Panc1 (cell line): ENCODE measurements at regions not wholly inside any gene's neighbourhood (a gene's known extent, or its start where the extent isn't known, plus 50 kb on each side); places are given as distances from the start of the nearest gene placed in this dataset.

Source experiments
- ATAC-seq: fragments of 200-7000 bp; cut with Tn5 transposase; 2 replicates; pipeline ENCODE4 v1.9.1; 2020; ENCODE audit warnings: mild to moderate bottlenecking, moderate library complexity
- BruUV-seq: library from RNA; stranded (reverse); fragments of 400-500 nt; replicated peaks from 2 replicates; lab custom pipeline; 2021; lab: Mats Ljungman, UMichigan
- CTCF ChIA-PET: fragments of 300-600 bp; sonication (Branson Sonifier 250); formaldehyde crosslinking; loops from one replicate; lab custom pipeline; 2022; ENCODE audit warnings: antibody characterized with exemption; lab: Charles Lee
- POLR2A ChIA-PET: fragments of 300-600 bp; sonication (Branson Sonifier 250); formaldehyde crosslinking; loops from one replicate; lab custom pipeline; 2022; ENCODE audit warnings: antibody characterized with exemption; lab: Charles Lee
- DNase-seq: peaks from one replicate; pipeline ENCODE4 v3.0.0-alpha.2; 2010; ENCODE audit warnings: low read depth, low spot score
- H3K27ac ChIP-seq: 2 replicates; pipeline ENCODE4 v1.5.1; 2011; ENCODE audit warnings: mild to moderate bottlenecking, low read length, inconsistent platforms
- H3K27me3 ChIP-seq: fragments of 200-500 bp; sonication (Bioruptor generic); 2 replicates; pipeline ENCODE4 v1.6.0; 2014; ENCODE audit warnings: low read length, inconsistent platforms; ENCODE audit not compliant: control insufficient read depth, insufficient read depth
- H3K36me3 ChIP-seq: fragments of 200-500 bp; sonication (Bioruptor generic); 2 replicates; pipeline ENCODE4 v1.5.1; 2014; ENCODE audit warnings: inconsistent platforms, mild to moderate bottlenecking, low read length, moderate library complexity; ENCODE audit not compliant: control insufficient read depth, insufficient read depth
- H3K4me1 ChIP-seq: 2 replicates; pipeline ENCODE4 v1.5.1; 2011; ENCODE audit warnings: inconsistent platforms, mild to moderate bottlenecking, low read length, moderate library complexity; ENCODE audit not compliant: control insufficient read depth, insufficient read depth
- H3K4me3 ChIP-seq, 2 experiments: 2 replicates each; pipeline ENCODE4 v1.5.1; 2011 to 2012; ENCODE audit warnings: low read depth in 2 of 2, low read length in 2 of 2, mild to moderate bottlenecking in 2 of 2, inconsistent platforms in 1 of 2, moderate library complexity in 1 of 2
- H3K9me3 ChIP-seq: fragments of 200-500 bp; sonication (Bioruptor generic); 2 replicates; pipeline ENCODE4 v1.5.1; 2014; ENCODE audit warnings: low read depth, mild to moderate bottlenecking, inconsistent platforms, low read length, moderate library complexity; ENCODE audit not compliant: control insufficient read depth, insufficient read depth
- POLR2AphosphoS5 ChIP-seq: IDR thresholded peaks from 2 replicates; pipeline ENCODE4 v1.6.1; 2012; ENCODE audit warnings: mild to moderate bottlenecking, low read depth, low read length, moderate library complexity
- SIN3A ChIP-seq: IDR thresholded peaks from 2 replicates; pipeline ENCODE4 v1.6.1; 2012; ENCODE audit warnings: low read depth, mild to moderate bottlenecking, low read length, moderate library complexity, borderline replicate concordance; ENCODE audit not compliant: insufficient read depth
- TCF7L2 ChIP-seq: IDR thresholded peaks from 2 replicates; pipeline ENCODE4 v1.6.1; 2011; ENCODE audit warnings: mild to moderate bottlenecking, low read depth, low read length, inconsistent platforms
- in situ Hi-C: cut with HindIII; loops from 2 replicates; pipeline ENCODE4 v1.10.0; 2016; ENCODE audit warnings: low sequenced_read_pairs, low pct_unique_long_range_greater_than_20kb
- intact Hi-C: fragments of 100-400 bp; cut with micrococcal nuclease; formaldehyde crosslinking; loops from one replicate; pipeline ENCODE4 v1.10.0; 2022; ENCODE audit not compliant: unreplicated experiment
- TF ChIP-seq, protein P1 (sequence below), 2 experiments: IDR thresholded peaks; 2 replicates each; pipeline ENCODE4 v1.6.1; 2011 to 2012; ENCODE audit warnings: low read depth in 2 of 2, control low read depth in 1 of 2, low read length in 1 of 2, mild to moderate bottlenecking in 1 of 2, moderate library complexity in 1 of 2; ENCODE audit not compliant: insufficient read depth in 1 of 2
- TF ChIP-seq, protein P2 (sequence below): fragments of 450-650 bp; IDR thresholded peaks from 2 replicates; pipeline ENCODE4 v1.5.1; 2017; ENCODE audit warnings: mild to moderate bottlenecking

DNA sequence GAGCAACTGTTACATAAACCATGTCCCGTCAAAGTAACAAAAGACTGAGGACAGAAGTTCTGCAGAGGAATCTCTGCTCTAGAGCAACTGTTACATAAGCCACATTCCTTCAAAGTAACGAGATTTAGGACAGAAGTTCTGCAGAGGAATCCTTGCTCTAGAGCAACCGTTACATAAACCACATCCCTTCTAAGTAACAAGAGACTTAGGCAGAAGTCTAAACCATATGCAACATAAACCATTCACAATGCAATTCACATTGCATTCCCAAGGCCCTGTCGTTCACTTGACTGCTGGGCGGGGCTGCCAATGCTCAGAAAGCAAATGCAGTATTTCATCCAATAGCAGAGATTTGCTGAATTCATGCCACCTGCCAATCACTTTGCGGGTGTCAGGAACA lies 124.4 kb upstream of the PUDP start:
- intact Hi-C loops (no loop called here), in situ Hi-C loops (no loop called here)

DNA sequence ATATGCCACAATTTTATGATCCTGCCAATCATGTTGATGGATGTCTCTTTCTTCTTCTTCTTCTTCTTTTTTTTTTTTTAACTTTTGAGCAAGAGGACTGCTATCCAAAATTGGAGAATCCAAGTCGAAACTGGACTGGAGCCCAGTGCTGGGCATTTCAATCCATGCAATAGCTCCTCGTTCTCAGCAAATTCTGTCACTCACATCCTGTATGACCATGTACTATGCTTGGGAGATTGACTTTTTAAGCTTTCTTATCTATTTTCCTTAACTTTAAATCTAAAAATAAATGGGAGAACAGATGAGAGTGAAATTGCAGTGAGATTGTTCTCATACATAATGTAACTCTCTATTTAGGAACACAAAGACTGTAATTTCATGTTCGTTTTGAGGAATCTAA lies 123.0 kb upstream of the PUDP start:
- intact Hi-C loops = no loop called here
- POLR2A ChIA-PET = interaction anchor here (0.7 kb wide), 1 partner anchor 34 kb away, joined by 3 read pairs; no protein-coding TSS in a partner anchor

More for the DNA sequence above, 124.4 kb upstream of the PUDP start:
- no peaks in the 10 kb centered on the region for H3K36me3 ChIP-seq
- no TSS peak for BruUV-seq
- H3K27me3 ChIP-seq = no peaks in the 10 kb centered on the region
- H3K27ac ChIP-seq = no peak overlapping the region
- H3K4me1 ChIP-seq = no peaks in the 10 kb centered on the region
- ChIA-PET CTCF (no interaction called here), POLR2A (no interaction called here)
- ATAC-seq (no peak), DNase-seq (no peak)
- H3K9me3 ChIP-seq = no peaks in the 10 kb centered on the region
- no peak overlapping the region for H3K4me3 ChIP-seq
- TF ChIP-seq TCF7L2 = no peak
- TF ChIP-seq, protein P1, sequence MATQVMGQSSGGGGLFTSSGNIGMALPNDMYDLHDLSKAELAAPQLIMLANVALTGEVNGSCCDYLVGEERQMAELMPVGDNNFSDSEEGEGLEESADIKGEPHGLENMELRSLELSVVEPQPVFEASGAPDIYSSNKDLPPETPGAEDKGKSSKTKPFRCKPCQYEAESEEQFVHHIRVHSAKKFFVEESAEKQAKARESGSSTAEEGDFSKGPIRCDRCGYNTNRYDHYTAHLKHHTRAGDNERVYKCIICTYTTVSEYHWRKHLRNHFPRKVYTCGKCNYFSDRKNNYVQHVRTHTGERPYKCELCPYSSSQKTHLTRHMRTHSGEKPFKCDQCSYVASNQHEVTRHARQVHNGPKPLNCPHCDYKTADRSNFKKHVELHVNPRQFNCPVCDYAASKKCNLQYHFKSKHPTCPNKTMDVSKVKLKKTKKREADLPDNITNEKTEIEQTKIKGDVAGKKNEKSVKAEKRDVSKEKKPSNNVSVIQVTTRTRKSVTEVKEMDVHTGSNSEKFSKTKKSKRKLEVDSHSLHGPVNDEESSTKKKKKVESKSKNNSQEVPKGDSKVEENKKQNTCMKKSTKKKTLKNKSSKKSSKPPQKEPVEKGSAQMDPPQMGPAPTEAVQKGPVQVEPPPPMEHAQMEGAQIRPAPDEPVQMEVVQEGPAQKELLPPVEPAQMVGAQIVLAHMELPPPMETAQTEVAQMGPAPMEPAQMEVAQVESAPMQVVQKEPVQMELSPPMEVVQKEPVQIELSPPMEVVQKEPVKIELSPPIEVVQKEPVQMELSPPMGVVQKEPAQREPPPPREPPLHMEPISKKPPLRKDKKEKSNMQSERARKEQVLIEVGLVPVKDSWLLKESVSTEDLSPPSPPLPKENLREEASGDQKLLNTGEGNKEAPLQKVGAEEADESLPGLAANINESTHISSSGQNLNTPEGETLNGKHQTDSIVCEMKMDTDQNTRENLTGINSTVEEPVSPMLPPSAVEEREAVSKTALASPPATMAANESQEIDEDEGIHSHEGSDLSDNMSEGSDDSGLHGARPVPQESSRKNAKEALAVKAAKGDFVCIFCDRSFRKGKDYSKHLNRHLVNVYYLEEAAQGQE (IDR thresholded peaks at IDR 0.05; ENCODE audit: insufficient read depth in 1 of 2, low read depth in 2 of 2, low read length in 1 of 2) = no peak
- TF ChIP-seq POLR2AphosphoS5 = no peak
- TF ChIP-seq, protein P2, sequence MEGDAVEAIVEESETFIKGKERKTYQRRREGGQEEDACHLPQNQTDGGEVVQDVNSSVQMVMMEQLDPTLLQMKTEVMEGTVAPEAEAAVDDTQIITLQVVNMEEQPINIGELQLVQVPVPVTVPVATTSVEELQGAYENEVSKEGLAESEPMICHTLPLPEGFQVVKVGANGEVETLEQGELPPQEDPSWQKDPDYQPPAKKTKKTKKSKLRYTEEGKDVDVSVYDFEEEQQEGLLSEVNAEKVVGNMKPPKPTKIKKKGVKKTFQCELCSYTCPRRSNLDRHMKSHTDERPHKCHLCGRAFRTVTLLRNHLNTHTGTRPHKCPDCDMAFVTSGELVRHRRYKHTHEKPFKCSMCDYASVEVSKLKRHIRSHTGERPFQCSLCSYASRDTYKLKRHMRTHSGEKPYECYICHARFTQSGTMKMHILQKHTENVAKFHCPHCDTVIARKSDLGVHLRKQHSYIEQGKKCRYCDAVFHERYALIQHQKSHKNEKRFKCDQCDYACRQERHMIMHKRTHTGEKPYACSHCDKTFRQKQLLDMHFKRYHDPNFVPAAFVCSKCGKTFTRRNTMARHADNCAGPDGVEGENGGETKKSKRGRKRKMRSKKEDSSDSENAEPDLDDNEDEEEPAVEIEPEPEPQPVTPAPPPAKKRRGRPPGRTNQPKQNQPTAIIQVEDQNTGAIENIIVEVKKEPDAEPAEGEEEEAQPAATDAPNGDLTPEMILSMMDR = no peak
- no peak for TF ChIP-seq SIN3A

More for the DNA sequence above, 123.0 kb upstream of the PUDP start:
- no peak for ATAC-seq
- H3K27me3 ChIP-seq = no peaks in the 10 kb centered on the region
- TF ChIP-seq, protein P2 = no peak
- TF ChIP-seq SIN3A (no peak), TCF7L2 (no peak), POLR2AphosphoS5 (no peak)
- TF ChIP-seq, protein P1 (IDR thresholded peaks at IDR 0.05; ENCODE audit: insufficient read depth in 1 of 2, low read depth in 2 of 2, low read length in 1 of 2) = no peak
- no peaks in the 10 kb centered on the region for H3K9me3 ChIP-seq
- no peak overlapping the region for H3K4me3 ChIP-seq
- no peak overlapping the region for H3K27ac ChIP-seq
- in situ Hi-C loops = no loop called here
- H3K4me1 ChIP-seq = no peaks in the 10 kb centered on the region
- H3K36me3 ChIP-seq = no peaks in the 10 kb centered on the region
- CTCF ChIA-PET = no interaction called here
- DNase-seq = no peak
- BruUV-seq = no TSS peak
